ENCODE measurements at regions not wholly inside any gene's neighbourhood (a gene's known extent, or its start where the extent isn't known, plus 50 kb on each side); places are given as distances from the start of the nearest gene placed in this dataset.

DNA sequence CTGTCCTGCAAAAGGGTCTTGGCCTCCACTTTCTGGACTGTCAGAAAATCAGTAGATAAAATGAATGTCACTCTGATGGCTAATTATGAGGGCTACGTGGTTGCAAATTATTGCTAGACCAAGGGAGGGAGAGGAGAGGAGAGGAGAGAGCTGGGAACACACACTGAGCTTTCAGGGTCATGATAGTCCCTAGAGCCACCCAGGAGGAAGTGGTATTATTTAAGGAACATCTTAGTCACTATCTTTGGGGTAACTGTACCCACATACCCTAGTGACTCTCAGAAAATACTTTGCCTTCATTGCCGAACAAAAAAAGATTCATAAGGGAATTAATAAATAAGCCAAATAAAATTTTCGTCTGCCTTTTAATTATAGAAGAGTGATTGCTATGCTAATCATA lies 642.3 kb upstream of the CFAP20DC start:
- POLR2A ChIA-PET (ENCODE audit: low non-redundant PET) = no interaction called here
- no TSS peak for BruUV-seq (replicated peaks)
- Histone ChIP-seq H3K36me3 (ENCODE audit: insufficient read depth, low read length, poor library complexity, severe bottlenecking) (no peaks in the 10 kb centered on the region), H3K4me3 (ENCODE audit: low read depth, low read length, poor library complexity, severe bottlenecking) (no peak overlapping the region), H3K27me3 (replicated peaks; ENCODE audit: insufficient read depth, low read depth, low read length, poor library complexity) (no peaks in the 10 kb centered on the region), H3K27ac (ENCODE audit: low read depth, low read length, poor library complexity, severe bottlenecking) (no peak overlapping the region), H3K4me1 (ENCODE audit: insufficient read depth, low read length, poor library complexity, severe bottlenecking) (no peaks in the 10 kb centered on the region), H3K9me3 (ENCODE audit: low read depth, low read length, poor library complexity, severe bottlenecking) (no peaks in the 10 kb centered on the region)
- TF ChIP-seq, protein P1, sequence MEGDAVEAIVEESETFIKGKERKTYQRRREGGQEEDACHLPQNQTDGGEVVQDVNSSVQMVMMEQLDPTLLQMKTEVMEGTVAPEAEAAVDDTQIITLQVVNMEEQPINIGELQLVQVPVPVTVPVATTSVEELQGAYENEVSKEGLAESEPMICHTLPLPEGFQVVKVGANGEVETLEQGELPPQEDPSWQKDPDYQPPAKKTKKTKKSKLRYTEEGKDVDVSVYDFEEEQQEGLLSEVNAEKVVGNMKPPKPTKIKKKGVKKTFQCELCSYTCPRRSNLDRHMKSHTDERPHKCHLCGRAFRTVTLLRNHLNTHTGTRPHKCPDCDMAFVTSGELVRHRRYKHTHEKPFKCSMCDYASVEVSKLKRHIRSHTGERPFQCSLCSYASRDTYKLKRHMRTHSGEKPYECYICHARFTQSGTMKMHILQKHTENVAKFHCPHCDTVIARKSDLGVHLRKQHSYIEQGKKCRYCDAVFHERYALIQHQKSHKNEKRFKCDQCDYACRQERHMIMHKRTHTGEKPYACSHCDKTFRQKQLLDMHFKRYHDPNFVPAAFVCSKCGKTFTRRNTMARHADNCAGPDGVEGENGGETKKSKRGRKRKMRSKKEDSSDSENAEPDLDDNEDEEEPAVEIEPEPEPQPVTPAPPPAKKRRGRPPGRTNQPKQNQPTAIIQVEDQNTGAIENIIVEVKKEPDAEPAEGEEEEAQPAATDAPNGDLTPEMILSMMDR (conservative IDR thresholded peaks at IDR 0.05; ENCODE audit: low read depth, low read length) = no peak
- no peak for TF ChIP-seq EZH2 (IDR thresholded peaks at IDR 0.05; ENCODE audit: borderline replicate concordance, low read depth, low read length, poor library complexity, severe bottlenecking)
- CTCF ChIA-PET = no interaction called here
- DNase-seq (ENCODE audit: low spot score) = no peak
- intact Hi-C loops (cut with micrococcal nuclease; ENCODE audit: unreplicated experiment) = no loop called here

DNA sequence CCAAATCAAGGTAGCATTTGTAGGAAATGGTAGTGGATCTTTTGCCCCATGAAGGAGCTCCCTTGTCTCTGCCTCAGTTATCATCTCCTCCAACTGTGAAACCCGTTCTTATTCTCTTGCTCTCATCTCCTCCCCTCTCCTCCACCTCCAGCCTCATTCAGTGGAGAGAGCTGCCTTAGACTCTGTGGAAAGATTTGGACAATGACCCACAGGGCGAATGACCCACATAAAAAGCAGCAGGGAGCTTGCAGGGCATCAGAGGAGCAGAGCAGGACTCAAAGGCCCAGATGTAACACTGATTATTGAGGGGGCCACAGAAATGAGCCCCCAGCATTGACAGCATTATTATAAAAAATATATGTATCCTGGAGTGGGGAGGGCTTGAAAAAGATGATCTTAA lies 641.1 kb upstream of the CFAP20DC start:
- TF ChIP-seq, protein P1 (conservative IDR thresholded peaks at IDR 0.05; ENCODE audit: low read depth, low read length) = no peak
- no peak for TF ChIP-seq EZH2 (IDR thresholded peaks at IDR 0.05; ENCODE audit: borderline replicate concordance, low read depth, low read length, poor library complexity, severe bottlenecking)
- H3K4me3 ChIP-seq (ENCODE audit: low read depth, low read length, poor library complexity, severe bottlenecking) = no peak overlapping the region
- no peaks in the 10 kb centered on the region for H3K27me3 ChIP-seq (replicated peaks; ENCODE audit: insufficient read depth, low read depth, low read length, poor library complexity)
- H3K36me3 ChIP-seq (ENCODE audit: insufficient read depth, low read length, poor library complexity, severe bottlenecking) = no peaks in the 10 kb centered on the region
- H3K27ac ChIP-seq (ENCODE audit: low read depth, low read length, poor library complexity, severe bottlenecking) = no peak overlapping the region
- no peak for DNase-seq (ENCODE audit: low spot score)
- no peaks in the 10 kb centered on the region for H3K4me1 ChIP-seq (ENCODE audit: insufficient read depth, low read length, poor library complexity, severe bottlenecking)
- BruUV-seq (replicated peaks) = no TSS peak
- POLR2A ChIA-PET (ENCODE audit: low non-redundant PET) = no interaction called here
- intact Hi-C loops (cut with micrococcal nuclease; ENCODE audit: unreplicated experiment) = no loop called here
- no peaks in the 10 kb centered on the region for H3K9me3 ChIP-seq (ENCODE audit: low read depth, low read length, poor library complexity, severe bottlenecking)
- CTCF ChIA-PET = no interaction called here

DNA sequence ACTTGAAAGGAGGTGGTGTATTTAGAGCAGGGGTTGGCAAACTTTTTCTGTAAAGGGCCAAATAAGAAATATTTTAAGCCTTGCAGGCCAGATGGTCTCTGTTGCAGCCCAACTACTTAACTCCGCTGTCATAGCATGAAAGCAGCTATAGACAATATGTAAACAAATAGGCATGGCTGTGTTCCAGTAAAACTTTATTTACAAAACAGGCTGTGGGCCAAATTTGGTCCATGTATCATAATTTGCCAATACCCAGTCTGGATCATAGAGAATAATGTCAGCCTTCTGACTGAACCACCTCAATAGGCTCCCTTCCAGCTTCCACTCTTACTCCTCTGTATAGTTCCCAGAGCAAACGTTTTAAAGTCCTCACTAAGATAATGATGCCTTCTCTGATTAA lies 638.8 kb upstream of the CFAP20DC start:
- TF ChIP-seq, protein P1 (conservative IDR thresholded peaks at IDR 0.05; ENCODE audit: low read depth, low read length) = no peak
- TF ChIP-seq EZH2 (IDR thresholded peaks at IDR 0.05; ENCODE audit: borderline replicate concordance, low read depth, low read length, poor library complexity, severe bottlenecking) = no peak
- no peaks in the 10 kb centered on the region for H3K4me1 ChIP-seq (ENCODE audit: insufficient read depth, low read length, poor library complexity, severe bottlenecking)
- CTCF ChIA-PET = no interaction called here
- no peaks in the 10 kb centered on the region for H3K9me3 ChIP-seq (ENCODE audit: low read depth, low read length, poor library complexity, severe bottlenecking)
- H3K27ac ChIP-seq (ENCODE audit: low read depth, low read length, poor library complexity, severe bottlenecking) = no peak overlapping the region
- intact Hi-C loops (cut with micrococcal nuclease; ENCODE audit: unreplicated experiment) = no loop called here
- no TSS peak for BruUV-seq (replicated peaks)
- DNase-seq (ENCODE audit: low spot score) = no peak
- no peaks in the 10 kb centered on the region for H3K36me3 ChIP-seq (ENCODE audit: insufficient read depth, low read length, poor library complexity, severe bottlenecking)
- H3K27me3 ChIP-seq (replicated peaks; ENCODE audit: insufficient read depth, low read depth, low read length, poor library complexity) = no peaks in the 10 kb centered on the region
- POLR2A ChIA-PET (ENCODE audit: low non-redundant PET) = no interaction called here
- H3K4me3 ChIP-seq (ENCODE audit: low read depth, low read length, poor library complexity, severe bottlenecking) = no peak overlapping the region
